ENCODE measurements at regions not wholly inside any gene's neighbourhood (a gene's known extent, or its start where the extent isn't known, plus 50 kb on each side); places are given as distances from the start of the nearest gene placed in this dataset.

- Mint-ChIP-seq H3K27ac (ENCODE audit: low read depth, unreplicated experiment) (no peak overlapping the region), H3K27me3 (ENCODE audit: insufficient read depth, unreplicated experiment) (no peaks in the 10 kb centered on the region), H3K4me3 (ENCODE audit: unreplicated experiment) (no peak overlapping the region), H3K9me3 (ENCODE audit: unreplicated experiment) (no peaks in the 10 kb centered on the region), H3K36me3 (ENCODE audit: insufficient read depth, unreplicated experiment) (no peaks in the 10 kb centered on the region), H3K4me1 (ENCODE audit: insufficient read depth, unreplicated experiment) (peaks cover 12% of the 10 kb centered on the region)
- BruUV-seq (replicated peaks) = no TSS peak
- no peak for TF ChIP-seq CTCF (IDR thresholded peaks at IDR 0.05; ENCODE audit: unreplicated experiment)
- DNase-seq (ENCODE audit: unreplicated experiment) = peak; percentile 98
- ChIA-PET POLR2A (interaction anchor here (0.5 to 1.3 kb wide), 7 partner anchors 20 to 71 kb away, joined by 3 to 7 read pairs (median 3); no protein-coding TSS in a partner anchor), CTCF (interaction anchor here (0.6 to 3.3 kb wide), 10 partner anchors 15 to 952 kb away, joined by 3 to 18 read pairs (median 5); no protein-coding TSS in a partner anchor)
- intact Hi-C loops (cut with micrococcal nuclease) = loop anchor here (2.0 kb wide), 1 partner anchor 80 kb away; no protein-coding TSS in a partner anchor
Observed at GRCh38 chr5:158154226-158155005, 295.5 kb upstream of the CLINT1 start.

- ChIA-PET POLR2A (interaction anchor here (0.6 to 1.2 kb wide), 5 partner anchors 11 to 29 kb away, joined by 3 to 5 read pairs (median 3); no protein-coding TSS in a partner anchor), CTCF (interaction anchor here (0.5 to 3.3 kb wide), 9 partner anchors 18 to 953 kb away, joined by 3 to 18 read pairs (median 5); no protein-coding TSS in a partner anchor)
- Mint-ChIP-seq H3K9me3 (ENCODE audit: unreplicated experiment) (no peaks in the 10 kb centered on the region), H3K27me3 (ENCODE audit: insufficient read depth, unreplicated experiment) (no peaks in the 10 kb centered on the region), H3K27ac (ENCODE audit: low read depth, unreplicated experiment) (no peak overlapping the region), H3K36me3 (ENCODE audit: insufficient read depth, unreplicated experiment) (no peaks in the 10 kb centered on the region), H3K4me1 (ENCODE audit: insufficient read depth, unreplicated experiment) (peaks cover 12% of the 10 kb centered on the region), H3K4me3 (ENCODE audit: unreplicated experiment) (no peak overlapping the region)
- no peak for DNase-seq (ENCODE audit: unreplicated experiment)
- TF ChIP-seq CTCF (IDR thresholded peaks at IDR 0.05; ENCODE audit: unreplicated experiment) = no peak
- BruUV-seq (replicated peaks) = no TSS peak
- intact Hi-C loops (cut with micrococcal nuclease) = no loop called here
Observed at GRCh38 chr5:158153508-158153907, 294.6 kb upstream of the CLINT1 start.

- POLR2A ChIA-PET = no interaction called here
- H3K27me3 Mint-ChIP-seq (ENCODE audit: insufficient read depth, unreplicated experiment) = no peaks in the 10 kb centered on the region
- peaks cover 12% of the 10 kb centered on the region for H3K4me1 Mint-ChIP-seq (ENCODE audit: insufficient read depth, unreplicated experiment)
- no peak overlapping the region for H3K4me3 Mint-ChIP-seq (ENCODE audit: unreplicated experiment)
- no peaks in the 10 kb centered on the region for H3K9me3 Mint-ChIP-seq (ENCODE audit: unreplicated experiment)
- intact Hi-C loops (cut with micrococcal nuclease) = no loop called here
- BruUV-seq (replicated peaks) = no TSS peak
- CTCF ChIA-PET = no interaction called here
- TF ChIP-seq CTCF (IDR thresholded peaks at IDR 0.05; ENCODE audit: unreplicated experiment) = no peak
- no peak for DNase-seq (ENCODE audit: unreplicated experiment)
- H3K27ac Mint-ChIP-seq (ENCODE audit: low read depth, unreplicated experiment) = no peak overlapping the region
- H3K36me3 Mint-ChIP-seq (ENCODE audit: insufficient read depth, unreplicated experiment) = no peaks in the 10 kb centered on the region
Observed at GRCh38 chr5:158152136-158152535, 293.2 kb upstream of the CLINT1 start.

GRCh38 chr5:158147227-158147626 lies 288.3 kb upstream of the CLINT1 start:
- ChIA-PET CTCF (interaction anchor here (1.1 to 1.8 kb wide), 3 partner anchors 18 to 72 kb away, joined by 4 to 6 read pairs (median 5); no protein-coding TSS in a partner anchor), POLR2A (interaction anchor here (1.5 kb wide), 1 partner anchor 8 kb away, joined by 5 read pairs; no protein-coding TSS in a partner anchor)
- no TSS peak for BruUV-seq (replicated peaks)
- H3K4me1 Mint-ChIP-seq (ENCODE audit: insufficient read depth, unreplicated experiment) = no peaks in the 10 kb centered on the region
- H3K4me3 Mint-ChIP-seq (ENCODE audit: unreplicated experiment) = no peak overlapping the region
- DNase-seq (ENCODE audit: unreplicated experiment) = no peak
- H3K9me3 Mint-ChIP-seq (ENCODE audit: unreplicated experiment) = no peaks in the 10 kb centered on the region
- no peaks in the 10 kb centered on the region for H3K36me3 Mint-ChIP-seq (ENCODE audit: insufficient read depth, unreplicated experiment)
- intact Hi-C loops (cut with micrococcal nuclease) = no loop called here
- TF ChIP-seq CTCF (IDR thresholded peaks at IDR 0.05; ENCODE audit: unreplicated experiment) = no peak
- no peaks in the 10 kb centered on the region for H3K27me3 Mint-ChIP-seq (ENCODE audit: insufficient read depth, unreplicated experiment)
- H3K27ac Mint-ChIP-seq (ENCODE audit: low read depth, unreplicated experiment) = no peak overlapping the region
